GM12865 (cell line): ENCODE measurements at regions not wholly inside any gene's neighbourhood (a gene's known extent, or its start where the extent isn't known, plus 50 kb on each side); places are given as distances from the start of the nearest gene placed in this dataset.

Experiments used
- DNase-seq: peaks from one replicate; pipeline ENCODE4 v3.0.0; 2010; ENCODE audit warnings: low read depth
- H3K4me3 ChIP-seq: 2 replicates; pipeline ENCODE4 v1.5.1; 2011; ENCODE audit warnings: mild to moderate bottlenecking, low read depth, low read length, control low read depth
- CTCF ChIP-seq: IDR thresholded peaks from 2 replicates; pipeline ENCODE4 v1.5.1; 2011; ENCODE audit warnings: low read length, control low read depth, low read depth, inconsistent platforms; ENCODE audit not compliant: insufficient read depth; ENCODE audit errors: missing control alignments

- no peak for DNase-seq
- no peak overlapping the region for H3K4me3 ChIP-seq
- TF ChIP-seq CTCF = no peak
These were observed 83.9 kb downstream of the ADRA2C start for GRCh38 chr4:3850128-3850527.

- DNase-seq = no peak
- no peak for TF ChIP-seq CTCF
- no peak overlapping the region for H3K4me3 ChIP-seq
These were observed 85.0 kb downstream of the ADRA2C start for GRCh38 chr4:3851211-3851610.

- TF ChIP-seq CTCF = no peak
- DNase-seq = no peak
These were observed 85.7 kb downstream of the ADRA2C start for GRCh38 chr4:3851881-3852280.

GRCh38 chr4:3852309-3852708 is 86.1 kb downstream of the ADRA2C start:
- TF ChIP-seq CTCF = no peak
- DNase-seq = no peak
- no peak overlapping the region for H3K4me3 ChIP-seq

More at GRCh38 chr4:3851881-3852280, 85.7 kb downstream of the ADRA2C start:
- no peak overlapping the region for H3K4me3 ChIP-seq

- no peak for TF ChIP-seq CTCF
- no peak overlapping the region for H3K4me3 ChIP-seq
- DNase-seq = no peak
These were observed 86.5 kb downstream of the ADRA2C start for GRCh38 chr4:3852711-3853110.

GRCh38 chr4:3853388-3854035 is 87.3 kb downstream of the ADRA2C start:
- TF ChIP-seq CTCF = no peak
- no peak for DNase-seq
- H3K4me3 ChIP-seq = no peak overlapping the region

GRCh38 chr4:3854661-3855060 is 88.5 kb downstream of the ADRA2C start:
- no peak for DNase-seq
- no peak for TF ChIP-seq CTCF
- no peak overlapping the region for H3K4me3 ChIP-seq
